GM06990 (cell line): ENCODE measurements at regions not wholly inside any gene's neighbourhood (a gene's known extent, or its start where the extent isn't known, plus 50 kb on each side); places are given as distances from the start of the nearest gene placed in this dataset.

ENCODE experiments used
- DNase-seq: peaks from one replicate; pipeline ENCODE4 v3.0.0-alpha.2; 2011; ENCODE audit not compliant: insufficient read length; ENCODE audit errors: extremely low read depth
- H3K27me3 ChIP-seq: replicated peaks from 2 replicates; pipeline ENCODE4 v1.6.0; 2011; ENCODE audit warnings: low read length; ENCODE audit not compliant: control insufficient read depth, insufficient read depth
- H3K36me3 ChIP-seq: 2 replicates; pipeline ENCODE4 v1.5.1; 2011; ENCODE audit warnings: low read length; ENCODE audit not compliant: control insufficient read depth, insufficient read depth
- H3K4me3 ChIP-seq: replicated peaks from 2 replicates; pipeline ENCODE4 v1.5.1; 2011; ENCODE audit warnings: low read depth, mild to moderate bottlenecking, control low read depth, low read length
- TF ChIP-seq, protein P1 (sequence below): IDR thresholded peaks from 2 replicates; pipeline ENCODE4 v1.5.1; 2011; ENCODE audit warnings: low read length, control low read depth, mild to moderate bottlenecking, inconsistent platforms; ENCODE audit not compliant: insufficient read depth, poor library complexity, severe bottlenecking

DNA sequence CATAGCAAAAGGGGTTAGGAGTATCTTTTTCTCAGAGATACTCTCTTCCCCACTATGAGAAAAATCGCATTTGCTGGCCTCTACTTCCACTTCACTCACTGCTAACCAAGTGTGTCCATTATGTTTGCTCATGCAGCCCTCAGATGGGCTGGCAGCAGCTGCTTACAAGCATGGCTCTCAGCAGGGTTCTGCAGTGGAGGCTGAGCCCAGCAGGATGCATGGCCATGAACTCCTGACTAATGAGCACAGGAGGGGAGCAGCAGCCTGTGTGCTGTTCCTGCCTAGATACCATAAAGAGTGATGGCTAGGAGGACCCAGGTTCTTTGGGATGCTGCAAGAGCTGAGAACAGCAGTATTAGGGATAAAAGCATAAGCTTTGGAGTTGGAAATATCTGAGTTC lies 316.9 kb upstream of the THSD7B start:
- DNase-seq: no peak
- Histone ChIP-seq H3K4me3 (no peak overlapping the region), H3K36me3 (no peaks in the 10 kb centered on the region), H3K27me3 (no peaks in the 10 kb centered on the region; the same call in 1 of the 2 replicates)
- TF ChIP-seq, protein P1, sequence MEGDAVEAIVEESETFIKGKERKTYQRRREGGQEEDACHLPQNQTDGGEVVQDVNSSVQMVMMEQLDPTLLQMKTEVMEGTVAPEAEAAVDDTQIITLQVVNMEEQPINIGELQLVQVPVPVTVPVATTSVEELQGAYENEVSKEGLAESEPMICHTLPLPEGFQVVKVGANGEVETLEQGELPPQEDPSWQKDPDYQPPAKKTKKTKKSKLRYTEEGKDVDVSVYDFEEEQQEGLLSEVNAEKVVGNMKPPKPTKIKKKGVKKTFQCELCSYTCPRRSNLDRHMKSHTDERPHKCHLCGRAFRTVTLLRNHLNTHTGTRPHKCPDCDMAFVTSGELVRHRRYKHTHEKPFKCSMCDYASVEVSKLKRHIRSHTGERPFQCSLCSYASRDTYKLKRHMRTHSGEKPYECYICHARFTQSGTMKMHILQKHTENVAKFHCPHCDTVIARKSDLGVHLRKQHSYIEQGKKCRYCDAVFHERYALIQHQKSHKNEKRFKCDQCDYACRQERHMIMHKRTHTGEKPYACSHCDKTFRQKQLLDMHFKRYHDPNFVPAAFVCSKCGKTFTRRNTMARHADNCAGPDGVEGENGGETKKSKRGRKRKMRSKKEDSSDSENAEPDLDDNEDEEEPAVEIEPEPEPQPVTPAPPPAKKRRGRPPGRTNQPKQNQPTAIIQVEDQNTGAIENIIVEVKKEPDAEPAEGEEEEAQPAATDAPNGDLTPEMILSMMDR: no peak

DNA sequence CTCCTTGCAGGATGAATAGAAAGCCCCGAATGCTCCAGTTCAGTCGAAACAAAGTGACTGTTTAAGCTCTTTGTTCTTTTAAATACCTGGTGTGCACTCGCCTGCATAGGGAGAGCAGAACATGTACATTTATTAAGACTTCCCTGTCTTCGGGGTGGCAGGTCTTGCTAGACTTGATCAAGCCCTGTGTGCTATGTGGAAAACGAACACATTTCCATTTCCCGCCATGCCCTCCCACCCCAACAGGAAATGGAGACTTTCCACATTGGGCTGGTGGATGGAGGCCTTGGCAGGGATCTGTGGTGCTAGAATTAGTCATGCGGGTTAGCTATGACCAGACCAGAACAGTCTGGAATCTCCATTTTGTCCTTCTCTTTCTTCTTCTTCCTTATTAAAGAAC lies 321.0 kb upstream of the THSD7B start:
- no peak for DNase-seq
- H3K27me3 ChIP-seq: peaks cover 2% of the 10 kb centered on the region
- no peaks in the 10 kb centered on the region for H3K36me3 ChIP-seq
- H3K4me3 ChIP-seq: no peak overlapping the region
- TF ChIP-seq, protein P1: no peak

DNA sequence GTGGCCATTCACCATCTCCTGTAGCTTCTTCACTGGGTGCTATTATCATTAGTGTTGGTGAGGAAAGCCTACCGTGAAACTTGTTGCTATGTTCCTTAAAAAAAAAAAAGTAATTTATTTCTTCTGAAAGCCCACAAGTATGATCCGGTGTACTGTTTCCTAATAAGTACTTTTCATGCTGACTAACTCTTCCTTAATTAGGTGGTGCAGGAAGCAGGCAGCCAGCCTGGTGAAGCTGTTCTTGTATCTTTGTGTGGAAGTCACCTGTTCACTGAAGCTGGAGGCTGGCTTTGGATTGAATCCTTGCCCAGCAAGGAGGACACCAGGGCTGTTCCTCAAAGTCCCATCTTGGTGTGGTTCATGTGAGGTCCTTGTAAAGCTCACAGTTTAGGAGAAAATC lies 321.7 kb upstream of the THSD7B start:
- Histone ChIP-seq H3K4me3 (no peak overlapping the region), H3K36me3 (no peaks in the 10 kb centered on the region), H3K27me3 (peaks cover 2% of the 10 kb centered on the region)
- TF ChIP-seq, protein P1: no peak
- DNase-seq: no peak

DNA sequence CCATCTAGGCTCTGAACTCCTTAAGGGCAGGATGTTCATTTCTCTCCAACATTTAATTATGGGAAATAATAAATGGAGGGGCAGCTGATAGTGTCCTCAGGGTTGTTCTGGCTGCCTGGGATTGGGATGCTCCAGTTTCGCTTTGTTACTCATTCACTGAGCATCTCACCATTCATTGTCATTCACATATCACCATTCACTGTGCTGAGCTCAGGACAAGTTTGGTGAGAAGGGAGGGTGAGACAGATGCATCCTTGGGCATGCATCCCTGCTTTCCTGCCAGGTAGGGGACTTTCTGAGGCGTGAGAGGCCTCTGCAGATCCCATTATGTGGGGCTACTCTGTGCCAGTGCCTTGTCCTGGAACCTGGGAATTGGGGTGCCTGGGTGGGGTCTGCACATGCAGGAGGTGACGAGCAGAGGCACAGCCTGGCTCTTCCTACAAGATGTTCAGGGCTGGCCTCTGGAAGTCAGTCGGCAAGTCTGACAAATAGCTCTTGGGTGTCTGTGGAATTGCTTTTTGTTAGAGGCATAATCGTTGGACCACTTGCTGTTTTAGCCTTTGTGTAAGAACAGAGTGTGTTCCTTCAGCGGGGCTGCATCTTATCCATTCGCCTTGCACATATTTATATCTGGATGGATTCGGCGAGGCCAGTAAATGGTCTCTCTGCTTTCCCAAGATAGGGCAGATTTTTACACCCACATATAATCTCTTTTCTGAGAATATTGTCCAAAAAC lies 323.2 kb upstream of the THSD7B start:
- no peak for DNase-seq
- peaks cover 2% of the 10 kb centered on the region for H3K27me3 ChIP-seq
- H3K36me3 ChIP-seq: no peaks in the 10 kb centered on the region
- H3K4me3 ChIP-seq: no peak overlapping the region
- TF ChIP-seq, protein P1: no peak

DNA sequence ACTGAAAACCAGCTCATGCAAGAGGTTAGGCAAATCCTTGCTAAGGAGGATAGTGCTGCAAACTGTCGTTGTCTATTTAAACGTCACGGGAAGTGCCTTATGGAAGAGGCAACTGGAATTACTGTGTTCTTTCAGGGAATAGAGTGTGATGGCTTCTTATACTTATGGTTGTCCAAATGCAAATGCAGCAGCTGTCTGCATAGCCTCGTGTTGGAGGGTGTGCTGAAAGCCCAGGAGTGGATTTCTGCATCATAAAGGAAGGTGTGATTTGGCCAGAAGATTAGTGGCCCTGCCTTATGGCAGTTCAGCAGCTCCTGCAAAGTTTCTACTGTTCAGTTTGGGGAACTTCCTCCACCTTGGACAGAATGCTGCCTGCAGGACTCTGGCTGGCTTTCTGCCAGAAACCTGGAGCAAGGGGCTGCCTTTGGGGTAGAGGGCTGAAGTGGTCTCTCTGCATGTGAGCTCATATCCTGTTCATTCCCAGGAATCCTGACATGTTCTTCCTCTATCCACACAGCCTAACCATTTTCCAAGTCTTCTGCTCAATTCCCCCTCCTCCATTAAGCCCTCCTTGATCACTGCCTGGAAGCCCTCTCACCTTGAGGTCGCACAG lies 321.2 kb upstream of the CXCR4 start:
- TF ChIP-seq, protein P1: no peak
- H3K4me3 ChIP-seq: no peak overlapping the region
- no peaks in the 10 kb centered on the region for H3K36me3 ChIP-seq
- H3K27me3 ChIP-seq: peaks cover 2% of the 10 kb centered on the region
- no peak for DNase-seq

DNA sequence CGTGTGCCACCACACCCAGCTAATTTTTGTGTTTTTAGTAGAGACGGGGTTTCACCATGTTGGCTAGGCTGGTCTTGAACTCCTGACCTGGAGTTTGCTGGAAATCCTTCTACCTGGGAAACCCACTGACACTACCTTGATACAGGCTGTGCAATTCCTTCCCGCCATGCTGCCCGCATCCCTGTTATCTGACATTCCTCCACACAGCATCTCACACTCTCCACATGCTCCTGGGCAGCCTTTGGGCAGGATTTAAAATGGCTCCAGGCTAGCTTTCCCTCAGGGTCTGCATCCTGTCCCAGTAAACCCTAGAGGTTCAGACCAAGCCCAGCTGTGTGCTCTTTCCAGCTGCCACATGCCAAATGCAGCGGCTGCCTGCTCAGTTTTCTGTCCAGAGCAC lies 319.5 kb upstream of the CXCR4 start:
- TF ChIP-seq, protein P1: no peak
- Histone ChIP-seq H3K4me3 (no peak overlapping the region), H3K27me3 (no peaks in the 10 kb centered on the region), H3K36me3 (no peaks in the 10 kb centered on the region)
- no peak for DNase-seq
